ENCODE measurements at regions not wholly inside any gene's neighbourhood (a gene's known extent, or its start where the extent isn't known, plus 50 kb on each side); places are given as distances from the start of the nearest gene placed in this dataset.

DNA sequence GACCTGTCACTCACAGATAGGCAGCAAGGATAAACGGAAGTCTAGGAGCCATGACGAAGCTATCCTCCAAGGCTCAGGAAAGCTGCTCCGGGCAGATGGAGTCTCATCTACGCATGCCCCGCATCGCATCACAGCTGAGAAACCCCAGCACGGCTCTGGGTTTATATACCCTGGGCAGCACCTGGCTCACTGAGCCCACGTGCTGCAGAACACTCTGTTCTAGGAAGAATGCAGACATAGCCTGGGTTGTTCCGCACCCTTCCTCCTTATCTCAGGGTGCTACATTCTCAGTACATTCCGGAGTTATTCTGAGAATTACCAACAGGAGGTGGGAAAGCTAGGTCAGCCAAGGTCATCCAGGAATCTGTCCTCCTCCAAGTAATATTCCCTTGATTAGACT is 260.4 kb downstream of the CBLN4 start:
- no peak for DNase-seq (ENCODE audit: low read depth, low spot score)
- Histone ChIP-seq H3K4me1 (ENCODE audit: insufficient read depth, insufficient read length) (no peaks in the 10 kb centered on the region), H3K4me3 (ENCODE audit: insufficient read length, low read depth) (no peak overlapping the region), H3K27me3 (ENCODE audit: insufficient read depth, insufficient read length) (no peaks in the 10 kb centered on the region), H3K9ac (ENCODE audit: insufficient read length, low read depth) (no peak overlapping the region), H3K9me3 (ENCODE audit: insufficient read depth, low read length) (no peaks in the 10 kb centered on the region), H3K36me3 (ENCODE audit: insufficient read depth, insufficient read length, low read length) (no peaks in the 10 kb centered on the region)
- TF ChIP-seq ZNF274 (IDR thresholded peaks at IDR 0.05; ENCODE audit: low read depth, low read length), result no peak
- TF ChIP-seq YY1 (IDR thresholded peaks at IDR 0.05; ENCODE audit: insufficient read depth, insufficient read length), result no peak
- no peak for TF ChIP-seq SUZ12 (IDR thresholded peaks at IDR 0.05; ENCODE audit: extremely low read depth, insufficient read depth, insufficient read length)

DNA sequence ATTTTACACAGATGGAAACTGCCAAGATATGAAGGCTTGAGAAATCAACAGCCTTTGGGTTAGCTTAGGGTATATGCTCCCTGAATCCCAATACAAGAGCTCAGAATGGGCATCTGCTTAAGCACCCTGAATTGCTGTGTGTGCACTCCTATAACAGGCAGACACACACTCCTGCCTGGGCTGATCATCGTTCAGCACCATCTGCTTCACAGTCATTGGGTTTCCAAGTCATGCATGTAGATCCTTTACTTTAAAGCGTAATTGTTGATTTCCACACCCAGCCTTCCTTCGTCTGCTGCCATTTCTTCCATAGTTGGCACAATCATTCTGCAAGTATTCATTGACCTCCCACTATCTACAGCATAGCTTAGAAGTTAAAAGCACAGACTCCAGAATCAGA is 263.5 kb downstream of the CBLN4 start:
- no peaks in the 10 kb centered on the region for H3K27me3 ChIP-seq (ENCODE audit: insufficient read depth, insufficient read length)
- no peaks in the 10 kb centered on the region for H3K4me1 ChIP-seq (ENCODE audit: insufficient read depth, insufficient read length)
- H3K9me3 ChIP-seq (ENCODE audit: insufficient read depth, low read length), result no peaks in the 10 kb centered on the region
- H3K36me3 ChIP-seq (ENCODE audit: insufficient read depth, insufficient read length, low read length), result no peaks in the 10 kb centered on the region
- TF ChIP-seq SUZ12 (IDR thresholded peaks at IDR 0.05; ENCODE audit: extremely low read depth, insufficient read depth, insufficient read length) (no peak), YY1 (IDR thresholded peaks at IDR 0.05; ENCODE audit: insufficient read depth, insufficient read length) (no peak), ZNF274 (IDR thresholded peaks at IDR 0.05; ENCODE audit: low read depth, low read length) (no peak)
- H3K4me3 ChIP-seq (ENCODE audit: insufficient read length, low read depth), result no peak overlapping the region
- no peak overlapping the region for H3K9ac ChIP-seq (ENCODE audit: insufficient read length, low read depth)
- DNase-seq (ENCODE audit: low read depth, low spot score), result no peak

DNA sequence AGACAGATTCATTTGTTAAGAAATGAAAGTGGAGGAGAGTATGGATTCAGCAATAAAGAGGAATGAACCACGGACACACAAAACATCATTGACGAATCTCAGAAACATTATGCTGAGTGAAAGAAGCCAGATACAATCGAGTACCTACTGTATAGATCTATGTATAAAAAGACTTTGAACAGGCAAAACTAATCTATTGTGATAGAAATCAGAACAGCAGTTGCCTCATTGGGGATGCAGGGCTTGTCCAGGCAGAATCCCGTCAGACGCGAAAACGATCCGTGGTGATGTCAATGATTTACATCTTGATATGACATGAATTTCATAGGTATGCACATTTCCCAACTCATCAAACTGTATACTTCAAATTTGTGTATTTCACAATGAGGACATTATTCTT is 265.2 kb downstream of the CBLN4 start:
- Histone ChIP-seq H3K27me3 (ENCODE audit: insufficient read depth, insufficient read length) (no peaks in the 10 kb centered on the region), H3K4me3 (ENCODE audit: insufficient read length, low read depth) (no peak overlapping the region), H3K36me3 (ENCODE audit: insufficient read depth, insufficient read length, low read length) (no peaks in the 10 kb centered on the region), H3K9ac (ENCODE audit: insufficient read length, low read depth) (no peak overlapping the region), H3K9me3 (ENCODE audit: insufficient read depth, low read length) (no peaks in the 10 kb centered on the region), H3K4me1 (ENCODE audit: insufficient read depth, insufficient read length) (no peaks in the 10 kb centered on the region)
- TF ChIP-seq YY1 (IDR thresholded peaks at IDR 0.05; ENCODE audit: insufficient read depth, insufficient read length), result no peak
- TF ChIP-seq ZNF274 (IDR thresholded peaks at IDR 0.05; ENCODE audit: low read depth, low read length), result no peak
- TF ChIP-seq SUZ12 (IDR thresholded peaks at IDR 0.05; ENCODE audit: extremely low read depth, insufficient read depth, insufficient read length), result no peak
- DNase-seq (ENCODE audit: low read depth, low spot score), result no peak

DNA sequence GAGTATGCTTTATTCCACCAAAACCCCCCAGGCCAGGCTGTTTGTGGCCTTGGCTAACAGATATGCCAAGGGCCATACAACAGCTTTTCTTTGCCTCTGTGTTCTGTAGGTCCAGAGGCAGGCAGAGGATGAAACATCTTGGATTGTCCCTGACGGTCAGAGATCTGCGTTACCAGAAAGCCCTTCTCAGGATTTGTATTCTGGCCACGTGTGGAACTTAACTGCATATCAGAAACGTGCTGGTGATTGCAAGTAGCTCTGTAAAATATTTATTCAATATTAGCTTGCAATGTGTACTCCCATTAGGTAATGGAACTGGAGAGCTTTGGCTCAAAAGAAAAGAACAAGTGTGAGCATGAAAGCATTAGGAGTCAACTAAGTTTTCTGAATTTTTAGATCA is 275.0 kb downstream of the CBLN4 start:
- TF ChIP-seq SUZ12 (IDR thresholded peaks at IDR 0.05; ENCODE audit: extremely low read depth, insufficient read depth, insufficient read length) (no peak), YY1 (IDR thresholded peaks at IDR 0.05; ENCODE audit: insufficient read depth, insufficient read length) (no peak), ZNF274 (IDR thresholded peaks at IDR 0.05; ENCODE audit: low read depth, low read length) (no peak)
- H3K4me3 ChIP-seq (ENCODE audit: insufficient read length, low read depth), result no peak overlapping the region
- no peaks in the 10 kb centered on the region for H3K4me1 ChIP-seq (ENCODE audit: insufficient read depth, insufficient read length)
- H3K9me3 ChIP-seq (ENCODE audit: insufficient read depth, low read length), result no peaks in the 10 kb centered on the region
- H3K9ac ChIP-seq (ENCODE audit: insufficient read length, low read depth), result no peak overlapping the region
- no peak for DNase-seq (ENCODE audit: low read depth, low spot score)
- H3K27me3 ChIP-seq (ENCODE audit: insufficient read depth, insufficient read length), result no peaks in the 10 kb centered on the region
- no peaks in the 10 kb centered on the region for H3K36me3 ChIP-seq (ENCODE audit: insufficient read depth, insufficient read length, low read length)

DNA sequence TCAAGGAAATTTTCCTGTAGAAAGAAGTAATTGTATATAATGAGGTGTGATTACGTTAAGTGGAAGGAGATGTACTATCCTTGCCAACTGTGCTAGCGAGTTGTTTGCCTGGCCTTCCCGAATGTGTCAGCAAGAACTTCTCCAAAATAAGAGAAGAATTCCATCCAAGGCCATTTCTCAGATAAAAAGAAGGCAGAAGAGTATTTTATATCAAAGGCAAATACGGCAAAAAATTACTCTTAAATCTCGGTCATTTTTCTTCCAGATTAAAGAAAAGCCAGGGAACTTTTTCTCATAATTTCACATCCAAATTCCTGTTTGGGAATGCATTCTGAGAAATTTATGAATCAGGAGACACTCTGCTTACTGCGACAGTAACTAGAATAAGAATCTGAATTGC is 290.6 kb downstream of the CBLN4 start:
- H3K9me3 ChIP-seq (ENCODE audit: insufficient read depth, low read length), result no peaks in the 10 kb centered on the region
- H3K4me1 ChIP-seq (ENCODE audit: insufficient read depth, insufficient read length), result no peaks in the 10 kb centered on the region
- DNase-seq (ENCODE audit: low read depth, low spot score), result no peak
- no peak overlapping the region for H3K4me3 ChIP-seq (ENCODE audit: insufficient read length, low read depth)
- H3K27me3 ChIP-seq (ENCODE audit: insufficient read depth, insufficient read length), result no peaks in the 10 kb centered on the region
- H3K9ac ChIP-seq (ENCODE audit: insufficient read length, low read depth), result no peak overlapping the region
- no peaks in the 10 kb centered on the region for H3K36me3 ChIP-seq (ENCODE audit: insufficient read depth, insufficient read length, low read length)
- TF ChIP-seq YY1 (IDR thresholded peaks at IDR 0.05; ENCODE audit: insufficient read depth, insufficient read length) (no peak), SUZ12 (IDR thresholded peaks at IDR 0.05; ENCODE audit: extremely low read depth, insufficient read depth, insufficient read length) (no peak), ZNF274 (IDR thresholded peaks at IDR 0.05; ENCODE audit: low read depth, low read length) (no peak)

DNA sequence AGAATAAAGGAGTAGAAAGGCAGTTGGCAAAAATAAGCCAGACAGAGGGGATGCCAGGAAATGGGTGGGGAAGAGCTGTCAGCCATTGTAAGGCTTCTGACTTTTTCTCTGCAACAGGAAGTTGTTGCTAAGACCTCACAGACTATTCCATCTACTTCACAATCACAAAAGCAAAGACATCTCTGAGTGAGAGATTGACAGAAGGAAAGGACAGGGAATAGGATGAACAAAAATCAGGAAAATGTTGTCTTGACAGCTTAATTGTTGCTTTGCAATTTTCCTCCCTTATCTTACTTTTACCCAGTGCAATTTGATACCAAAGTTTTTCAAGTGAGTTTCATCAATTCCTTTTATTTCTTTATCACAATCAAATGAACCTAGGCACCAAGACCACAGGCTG is 291.2 kb downstream of the CBLN4 start:
- DNase-seq (ENCODE audit: low read depth, low spot score), result no peak
- H3K9me3 ChIP-seq (ENCODE audit: insufficient read depth, low read length), result no peaks in the 10 kb centered on the region

DNA sequence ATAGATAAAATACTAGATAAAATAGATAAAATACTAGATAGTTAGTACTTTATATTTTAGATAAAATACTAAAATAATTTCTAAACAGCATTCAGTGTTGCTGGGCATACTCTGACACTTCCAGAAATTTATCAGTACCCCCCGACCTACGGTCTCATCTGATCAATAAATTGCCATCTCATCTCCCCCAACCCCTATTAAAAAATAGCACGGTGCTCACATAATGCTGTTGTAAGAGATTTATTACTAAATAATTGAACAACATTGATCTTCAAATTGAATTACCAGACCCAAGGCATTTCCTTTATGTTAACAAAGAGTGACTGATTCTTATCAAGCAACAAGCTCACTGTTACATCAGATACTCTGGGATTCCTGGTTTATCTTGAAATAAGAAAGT is 300.9 kb downstream of the CBLN4 start:
- no peak overlapping the region for H3K4me3 ChIP-seq (ENCODE audit: insufficient read length, low read depth)
- no peaks in the 10 kb centered on the region for H3K27me3 ChIP-seq (ENCODE audit: insufficient read depth, insufficient read length)
- H3K9me3 ChIP-seq (ENCODE audit: insufficient read depth, low read length), result no peaks in the 10 kb centered on the region
- H3K36me3 ChIP-seq (ENCODE audit: insufficient read depth, insufficient read length, low read length), result no peaks in the 10 kb centered on the region
- TF ChIP-seq SUZ12 (IDR thresholded peaks at IDR 0.05; ENCODE audit: extremely low read depth, insufficient read depth, insufficient read length) (no peak), ZNF274 (IDR thresholded peaks at IDR 0.05; ENCODE audit: low read depth, low read length) (no peak), YY1 (IDR thresholded peaks at IDR 0.05; ENCODE audit: insufficient read depth, insufficient read length) (no peak)
- H3K4me1 ChIP-seq (ENCODE audit: insufficient read depth, insufficient read length), result no peaks in the 10 kb centered on the region
- no peak for DNase-seq (ENCODE audit: low read depth, low spot score)
- H3K9ac ChIP-seq (ENCODE audit: insufficient read length, low read depth), result no peak overlapping the region

More for the DNA sequence above, 291.2 kb downstream of the CBLN4 start:
- no peaks in the 10 kb centered on the region for H3K4me1 ChIP-seq (ENCODE audit: insufficient read depth, insufficient read length)
- TF ChIP-seq YY1 (IDR thresholded peaks at IDR 0.05; ENCODE audit: insufficient read depth, insufficient read length) (no peak), SUZ12 (IDR thresholded peaks at IDR 0.05; ENCODE audit: extremely low read depth, insufficient read depth, insufficient read length) (no peak), ZNF274 (IDR thresholded peaks at IDR 0.05; ENCODE audit: low read depth, low read length) (no peak)
- no peaks in the 10 kb centered on the region for H3K27me3 ChIP-seq (ENCODE audit: insufficient read depth, insufficient read length)
- no peak overlapping the region for H3K9ac ChIP-seq (ENCODE audit: insufficient read length, low read depth)
- no peaks in the 10 kb centered on the region for H3K36me3 ChIP-seq (ENCODE audit: insufficient read depth, insufficient read length, low read length)
- H3K4me3 ChIP-seq (ENCODE audit: insufficient read length, low read depth), result no peak overlapping the region

DNA sequence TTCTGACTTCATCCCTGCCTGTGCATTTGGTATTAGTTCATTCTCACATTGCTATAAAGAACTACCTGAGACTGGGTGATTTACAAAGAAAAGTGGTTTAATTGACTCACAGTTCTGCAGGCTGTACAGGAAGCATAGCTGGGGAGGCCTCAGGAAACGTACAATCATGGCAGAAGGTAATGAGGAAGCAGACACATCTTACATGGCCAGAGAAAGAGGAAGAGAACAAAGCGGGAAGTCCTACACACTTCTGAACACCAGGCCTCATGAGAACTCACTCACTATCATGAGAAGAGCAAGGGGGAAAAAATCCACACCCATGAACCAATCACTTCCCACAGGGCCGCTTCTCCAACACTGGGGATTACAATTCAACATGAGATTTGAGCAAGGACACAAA is 303.9 kb downstream of the CBLN4 start:
- no peak overlapping the region for H3K4me3 ChIP-seq (ENCODE audit: insufficient read length, low read depth)
- no peaks in the 10 kb centered on the region for H3K27me3 ChIP-seq (ENCODE audit: insufficient read depth, insufficient read length)
- no peak overlapping the region for H3K9ac ChIP-seq (ENCODE audit: insufficient read length, low read depth)
- TF ChIP-seq YY1 (IDR thresholded peaks at IDR 0.05; ENCODE audit: insufficient read depth, insufficient read length), result no peak
- no peak for TF ChIP-seq SUZ12 (IDR thresholded peaks at IDR 0.05; ENCODE audit: extremely low read depth, insufficient read depth, insufficient read length)
- TF ChIP-seq ZNF274 (IDR thresholded peaks at IDR 0.05; ENCODE audit: low read depth, low read length), result no peak
- DNase-seq (ENCODE audit: low read depth, low spot score), result no peak
- H3K9me3 ChIP-seq (ENCODE audit: insufficient read depth, low read length), result no peaks in the 10 kb centered on the region
- H3K4me1 ChIP-seq (ENCODE audit: insufficient read depth, insufficient read length), result no peaks in the 10 kb centered on the region
- no peaks in the 10 kb centered on the region for H3K36me3 ChIP-seq (ENCODE audit: insufficient read depth, insufficient read length, low read length)
